ENCODE measurements at regions not wholly inside any gene's neighbourhood (a gene's known extent, or its start where the extent isn't known, plus 50 kb on each side); places are given as distances from the start of the nearest gene placed in this dataset.
"Not testable (repeated sequence)": the region's sequence is repeated elsewhere in the genome, so short reads cannot be mapped to it uniquely, and the experiment has no call there.

GRCh38 chr3:22849583-22849982 lies 353.5 kb upstream of the UBE2E2 start:
- H4K91ac ChIP-seq (replicated peaks; ENCODE audit: insufficient read length, low read length); H4K20me1 ChIP-seq (replicated peaks in 1 of 2; ENCODE audit: control insufficient read depth in 1 of 2, insufficient read depth in 2 of 2, low read length in 2 of 2); FAIRE-seq; H2BK12ac ChIP-seq (ENCODE audit: low read depth, low read length); H2AFZ ChIP-seq (ENCODE audit: low read length); H3K4ac ChIP-seq (replicated peaks; ENCODE audit: insufficient read length, low read depth, low read length); H3K4me3 ChIP-seq (ENCODE audit: extremely low read depth in 1 of 4, insufficient read depth in 2 of 4, low read depth in 3 of 4, low read length in 4 of 4); H3K79me1 ChIP-seq (ENCODE audit: low read depth, low read length); H4K5ac ChIP-seq (ENCODE audit: insufficient read length, low read depth, low read length); H4K8ac ChIP-seq (ENCODE audit: extremely low read depth, insufficient read depth, low read length); H3K79me2 ChIP-seq (ENCODE audit: control insufficient read depth in 1 of 2, insufficient read depth in 2 of 2, low read length in 2 of 2); H3K27me3 ChIP-seq (replicated peaks in 1 of 4; ENCODE audit: control insufficient read depth in 3 of 4, extremely low read depth in 1 of 4, insufficient read depth in 3 of 4, low read length in 3 of 4); H3K4me1 ChIP-seq (replicated peaks in 1 of 4; ENCODE audit: control insufficient read depth in 3 of 4, insufficient read depth in 4 of 4, low read length in 3 of 4); DNase-seq (ENCODE audit: low read depth in 1 of 2, low spot score in 2 of 2); H2AK5ac ChIP-seq (ENCODE audit: low read depth, low read length); H3K14ac ChIP-seq (ENCODE audit: insufficient read length); H3K9ac ChIP-seq (replicated peaks in 1 of 4; ENCODE audit: extremely low read depth in 1 of 4, low read depth in 3 of 4, low read length in 3 of 4); CTCF ChIA-PET (ENCODE audit: partially characterized antibody); H2BK5ac ChIP-seq (ENCODE audit: low read depth, low read length); H3K23ac ChIP-seq (ENCODE audit: insufficient read length); H2BK20ac ChIP-seq (ENCODE audit: low read length); H3K56ac ChIP-seq (replicated peaks; ENCODE audit: insufficient read length, low read depth, low read length); POLR2A ChIA-PET (ENCODE audit: partially characterized antibody); H3K36me3 ChIP-seq (ENCODE audit: control insufficient read depth in 2 of 4, insufficient read depth in 4 of 4, low read length in 3 of 4); H3K18ac ChIP-seq (ENCODE audit: extremely low read depth, low read length); H3K27ac ChIP-seq (ENCODE audit: low read depth, low read length); H2BK120ac ChIP-seq (replicated peaks; ENCODE audit: low read depth, low read length); H3K23me2 ChIP-seq (ENCODE audit: low read depth, low read length); H2BK15ac ChIP-seq (ENCODE audit: low read length); H3K9me3 ChIP-seq (ENCODE audit: insufficient read depth in 2 of 2, low read depth in 1 of 2, low read length in 1 of 2); H3K4me2 ChIP-seq (ENCODE audit: insufficient read depth in 1 of 2, low read depth in 2 of 2, low read length in 2 of 2): not testable (repeated sequence)
- WGBS, 2 experiments (ENCODE audit: extremely low coverage in 1 of 2, insufficient coverage in 1 of 2, insufficient read length in 1 of 2, insufficient replicate concordance in 2 of 2, low coverage in 1 of 2, low lambda C conversion rate in 2 of 2, missing lambda C conversion rate in 1 of 2) = 95% methylated on average over 2 of the region's 6 CpGs; no CpG with 5 or more reads in 1 of the 2 experiments

All from H1 (cell line).